HG03520 (cell line): ENCODE measurements at regions not wholly inside any gene's neighbourhood (a gene's known extent, or its start where the extent isn't known, plus 50 kb on each side); places are given as distances from the start of the nearest gene placed in this dataset.

Source experiments
- ATAC-seq: cut with Tn5 transposase; IDR thresholded peaks from one replicate; pipeline ENCODE4 v1.9.1; 2021; ENCODE audit warnings: mild to moderate bottlenecking, moderate library complexity; ENCODE audit not compliant: unreplicated experiment

DNA sequence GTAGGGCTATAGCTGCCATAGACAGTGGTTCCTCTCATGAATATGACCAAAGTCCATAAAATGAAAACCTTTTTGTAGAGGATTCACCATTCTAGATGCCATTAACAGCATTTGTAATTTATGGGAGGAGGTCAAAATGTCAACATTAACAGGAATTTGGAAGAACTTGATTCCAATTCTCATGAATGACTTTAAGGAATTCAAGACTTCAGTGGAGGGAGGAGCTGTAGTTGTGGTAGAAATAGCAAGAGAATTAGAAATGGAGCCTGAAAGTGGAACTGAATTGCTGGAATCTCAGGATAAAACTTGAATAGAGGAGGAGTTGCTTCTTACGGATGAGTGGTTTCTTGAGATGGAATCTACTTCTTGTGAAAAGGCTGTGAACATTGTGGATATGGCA lies 65.4 kb upstream of the ESRRG start:
- ATAC-seq: no peak

DNA sequence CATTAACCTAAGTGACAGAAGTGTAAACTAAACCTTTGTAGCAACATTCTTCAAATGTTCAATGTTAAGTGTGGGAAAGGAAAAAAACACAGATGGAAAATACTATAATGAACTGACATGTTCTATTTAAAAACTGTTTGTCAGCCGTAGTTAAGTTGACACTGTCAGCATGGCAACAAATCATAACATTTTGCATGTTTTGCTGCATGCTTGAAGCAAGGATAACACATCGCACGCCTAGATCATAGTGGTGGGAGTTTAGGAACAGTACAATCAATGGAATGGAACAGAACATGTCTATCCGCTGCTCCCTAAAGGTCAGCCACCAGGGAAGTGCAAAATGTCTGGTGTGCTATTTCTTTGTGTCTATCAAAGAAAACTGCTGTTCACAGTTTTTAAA lies 62.5 kb upstream of the ESRRG start:
- ATAC-seq: no peak

DNA sequence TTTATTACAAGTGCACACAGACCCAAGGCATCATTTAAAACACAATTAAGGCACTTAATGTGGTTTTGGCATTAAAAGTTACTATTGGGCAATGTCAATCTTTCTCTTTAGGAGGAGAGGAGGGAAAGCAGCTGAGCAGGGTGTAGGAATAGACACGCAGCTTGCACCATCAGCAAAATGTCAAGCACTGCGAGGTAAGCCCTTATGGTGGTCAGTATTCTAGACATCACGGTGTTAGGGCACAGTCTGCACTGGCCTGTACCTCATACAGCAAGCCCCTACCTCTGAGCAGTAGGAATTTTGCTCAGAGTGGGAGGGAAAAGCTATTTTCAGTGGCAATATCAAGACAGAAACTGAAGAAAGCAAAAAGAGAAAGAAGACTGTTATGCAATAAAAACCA lies 62.0 kb upstream of the ESRRG start:
- no peak for ATAC-seq

DNA sequence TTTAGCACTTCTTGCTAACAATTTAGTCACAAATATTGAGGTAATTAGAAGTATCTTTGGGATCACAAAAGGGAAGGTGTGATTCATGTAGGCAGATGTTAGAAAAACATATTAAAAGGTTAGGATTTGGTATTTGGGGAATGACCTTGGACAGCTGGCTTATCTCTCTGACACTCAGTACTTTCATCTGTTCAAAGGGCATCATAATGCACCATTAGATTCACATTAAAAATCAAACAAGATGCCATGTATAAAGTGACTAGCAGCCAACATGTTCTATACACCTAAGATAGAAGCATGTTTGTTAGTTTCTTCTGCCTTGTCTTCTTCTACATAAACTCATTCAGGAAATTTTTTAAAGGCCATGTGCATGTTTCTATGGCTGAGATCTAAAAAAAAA lies 56.5 kb upstream of the ESRRG start:
- ATAC-seq: no peak

DNA sequence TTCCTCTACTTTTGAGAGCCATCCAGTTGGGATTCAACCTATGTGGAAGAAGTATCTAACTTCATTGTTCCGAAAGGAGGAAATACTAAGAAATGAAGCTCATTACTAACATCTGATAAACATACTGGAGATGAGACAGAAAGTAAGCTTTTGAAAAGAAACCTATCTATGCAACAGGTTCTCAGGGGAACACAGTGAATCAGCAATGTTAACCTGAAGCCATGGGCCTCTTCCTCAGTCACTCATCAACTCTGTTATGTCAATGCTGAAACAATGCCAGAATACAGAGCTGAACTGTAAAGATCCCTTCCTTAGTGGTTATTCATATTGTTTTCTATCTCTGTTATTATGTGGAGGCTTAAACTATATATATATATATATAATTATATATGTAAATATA lies 55.5 kb upstream of the ESRRG start:
- ATAC-seq: no peak

DNA sequence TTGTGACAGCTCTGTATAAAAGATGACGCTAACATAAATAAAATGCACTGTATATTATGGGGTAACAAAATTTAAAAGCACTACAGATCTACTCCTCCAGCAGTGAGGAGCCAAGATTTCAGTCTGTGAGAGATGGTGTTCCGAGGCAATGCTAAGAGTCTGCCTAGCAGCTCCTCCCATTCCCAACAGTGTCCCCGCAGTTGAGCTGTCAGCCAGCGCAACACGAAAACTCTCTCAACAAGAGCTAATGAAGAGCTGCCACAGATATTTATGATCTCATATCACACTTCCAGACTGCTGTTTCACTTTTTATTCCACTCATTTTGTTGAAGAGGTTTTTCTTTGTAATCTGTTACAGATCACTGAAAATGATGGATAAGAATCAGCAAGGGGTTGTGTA lies 53.9 kb upstream of the ESRRG start:
- ATAC-seq: no peak
